Spleen (tissue), 11 donors: ENCODE measurements at regions not wholly inside any gene's neighbourhood (a gene's known extent, or its start where the extent isn't known, plus 50 kb on each side); places are given as distances from the start of the nearest gene placed in this dataset.
"Not testable (repeated sequence)": the region's sequence is repeated elsewhere in the genome, so short reads cannot be mapped to it uniquely, and the experiment has no call there.

ENCODE experiments used
- DNase-seq: peaks from one replicate; pipeline ENCODE4 v3.0.0-alpha.2; 2020
- H3K27ac ChIP-seq, 8 donors: fragments of 200-600 bp; sonication (generic) in 7 of 8; 1 replicate in 4 of 8; 2 replicates in 4 of 8; pipeline versions ENCODE4 v1.5.0 to v1.8.0; 2016 to 2021; ENCODE audit warnings: inconsistent platforms in 4 of 8, mild to moderate bottlenecking in 4 of 8, moderate library complexity in 1 of 8
- H3K27me3 ChIP-seq, 7 donors: fragments of 200-600 bp; sonication (generic) in 6 of 7; replicated peaks in 1 of 7; 1 replicate in 4 of 7; 2 replicates in 3 of 7; pipeline versions ENCODE4 v1.5.0 to v1.8.0; 2016 to 2021; ENCODE audit warnings: inconsistent platforms in 3 of 7, mild to moderate bottlenecking in 1 of 7
- H3K36me3 ChIP-seq, 6 donors: fragments of 200-600 bp; sonication (generic) in 5 of 6; 1 replicate in 4 of 6; 2 replicates in 2 of 6; pipeline versions ENCODE4 v1.5.0 to v1.8.0; 2016 to 2021; ENCODE audit warnings: inconsistent platforms in 2 of 6
- H3K4me1 ChIP-seq, 6 donors: fragments of 200-600 bp; sonication (generic) in 5 of 6; 1 replicate in 3 of 6; 2 replicates in 3 of 6; pipeline versions ENCODE4 v1.5.0 to v1.8.0; 2016 to 2021; ENCODE audit warnings: inconsistent platforms in 3 of 6
- H3K4me3 ChIP-seq, 8 donors: fragments of 200-600 bp; sonication (generic) in 7 of 8; 1 replicate in 4 of 8; 2 replicates in 4 of 8; pipeline versions ENCODE4 v1.5.0 to v1.8.0; 2016 to 2021; ENCODE audit warnings: inconsistent platforms in 4 of 8, mild to moderate bottlenecking in 4 of 8, moderate library complexity in 2 of 8
- H3K9me3 ChIP-seq, 8 donors: fragments of 200-600 bp; sonication (generic) in 7 of 8; 1 replicate in 4 of 8; 2 replicates in 4 of 8; pipeline versions ENCODE4 v1.5.0 to v1.8.0; 2016 to 2021; ENCODE audit warnings: inconsistent platforms in 4 of 8
- POLR2A ChIP-seq, 3 donors: fragments of 450-650 bp; IDR thresholded peaks; one replicate each; pipeline ENCODE4 v1.5.1; 2017; ENCODE audit warnings: antibody characterized with exemption in 3 of 3, mild to moderate bottlenecking in 1 of 3
- POLR2AphosphoS5 ChIP-seq, 3 donors: sonication (generic); formaldehyde crosslinking; IDR thresholded peaks; one replicate each; pipeline ENCODE4 v1.5.1; 2017; ENCODE audit warnings: antibody characterized with exemption in 3 of 3
- WGBS, 5 donors: extraction: QIAGEN DNeasy Blood & Tissue Kit in 3 of 5; methylation state at CpG; one replicate each; pipeline versions ENCODE4 v1.1.5 to v1.1.7; 2013 to 2018; 5-methylcytosine and 5-hydroxymethylcytosine counted together
- intact Hi-C: fragments of 100-400 bp; cut with DNase I; formaldehyde crosslinking; loops from one replicate; pipeline ENCODE4 v1.15.0; 2023; ENCODE audit warnings: low total_unique reads
- TF ChIP-seq, protein P1 (sequence below), 11 experiments: fragments of 200-600 bp in 7 of 11; fragments of 450-650 bp in 4 of 11; sonication (generic) in 4 of 11; IDR thresholded peaks in 8 of 11; conservative IDR thresholded peaks in 3 of 11; 1 replicate in 7 of 11; 2 replicates in 4 of 11; pipeline versions ENCODE4 v1.4.0 to v1.8.0; 2016 to 2021; ENCODE audit warnings: antibody characterized with exemption in 11 of 11, inconsistent platforms in 4 of 11, mild to moderate bottlenecking in 1 of 11
- donor health status: healthy with polysubstance abuse.
- donor health status: DM: no; HTN: no; CAD: no; lungs with moderate emphysema.
- donor health status: DM: no; HTN: no; CAD: no.
- donor health status: Bipolar disorder and iron deficiency.
- donor health status: healthy.
- donor health status: DM: no; HTN: no; CAD: no.
- donor health status: DM: yes; HTN: yes; CAD: no.

DNA sequence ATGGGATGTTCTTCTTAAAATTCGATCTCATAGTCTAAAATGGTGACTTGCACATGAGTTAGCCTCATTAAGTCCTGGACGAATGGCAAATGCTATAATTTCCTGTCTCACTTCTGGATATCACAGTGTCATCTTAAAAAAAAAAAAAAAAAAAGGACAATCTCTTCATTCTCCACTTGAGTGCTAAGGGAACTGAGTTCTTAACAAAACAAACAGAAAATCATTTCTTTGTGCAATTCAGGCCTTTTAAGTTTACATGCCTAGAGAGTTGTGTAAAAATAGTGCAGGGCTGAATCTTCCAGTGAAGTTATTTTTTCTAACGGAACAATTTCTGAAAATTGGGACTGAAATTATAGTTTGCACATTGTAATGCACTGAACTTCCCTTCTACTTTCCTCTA, 122.8 kb upstream of the FAT1 start:
- no peak for DNase-seq
- intact Hi-C loops = no loop called here
- TF ChIP-seq, protein P1, sequence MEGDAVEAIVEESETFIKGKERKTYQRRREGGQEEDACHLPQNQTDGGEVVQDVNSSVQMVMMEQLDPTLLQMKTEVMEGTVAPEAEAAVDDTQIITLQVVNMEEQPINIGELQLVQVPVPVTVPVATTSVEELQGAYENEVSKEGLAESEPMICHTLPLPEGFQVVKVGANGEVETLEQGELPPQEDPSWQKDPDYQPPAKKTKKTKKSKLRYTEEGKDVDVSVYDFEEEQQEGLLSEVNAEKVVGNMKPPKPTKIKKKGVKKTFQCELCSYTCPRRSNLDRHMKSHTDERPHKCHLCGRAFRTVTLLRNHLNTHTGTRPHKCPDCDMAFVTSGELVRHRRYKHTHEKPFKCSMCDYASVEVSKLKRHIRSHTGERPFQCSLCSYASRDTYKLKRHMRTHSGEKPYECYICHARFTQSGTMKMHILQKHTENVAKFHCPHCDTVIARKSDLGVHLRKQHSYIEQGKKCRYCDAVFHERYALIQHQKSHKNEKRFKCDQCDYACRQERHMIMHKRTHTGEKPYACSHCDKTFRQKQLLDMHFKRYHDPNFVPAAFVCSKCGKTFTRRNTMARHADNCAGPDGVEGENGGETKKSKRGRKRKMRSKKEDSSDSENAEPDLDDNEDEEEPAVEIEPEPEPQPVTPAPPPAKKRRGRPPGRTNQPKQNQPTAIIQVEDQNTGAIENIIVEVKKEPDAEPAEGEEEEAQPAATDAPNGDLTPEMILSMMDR (IDR thresholded peaks at IDR 0.05 in 8 of 11, conservative IDR thresholded peaks at IDR 0.05 in 3 of 11) = no peak
- no peak for TF ChIP-seq POLR2AphosphoS5 (IDR thresholded peaks at IDR 0.05)
- no peak for TF ChIP-seq POLR2A (IDR thresholded peaks at IDR 0.05)
- Histone ChIP-seq H3K4me3 (no peak overlapping the region), H3K27ac (no peak overlapping the region), H3K9me3 (peaks cover 0 to 22% (median 15%) of the 10 kb centered on the region in 8 donors), H3K36me3 (no peaks in the 10 kb centered on the region), H3K27me3 (no peaks in the 10 kb centered on the region), H3K4me1 (peaks cover 0 to 6% (median 0%) of the 10 kb centered on the region in 6 donors)
- WGBS, 5 donors = 48 to 67% (median 64%) methylated on average over 3 of the region's 3 CpGs

DNA sequence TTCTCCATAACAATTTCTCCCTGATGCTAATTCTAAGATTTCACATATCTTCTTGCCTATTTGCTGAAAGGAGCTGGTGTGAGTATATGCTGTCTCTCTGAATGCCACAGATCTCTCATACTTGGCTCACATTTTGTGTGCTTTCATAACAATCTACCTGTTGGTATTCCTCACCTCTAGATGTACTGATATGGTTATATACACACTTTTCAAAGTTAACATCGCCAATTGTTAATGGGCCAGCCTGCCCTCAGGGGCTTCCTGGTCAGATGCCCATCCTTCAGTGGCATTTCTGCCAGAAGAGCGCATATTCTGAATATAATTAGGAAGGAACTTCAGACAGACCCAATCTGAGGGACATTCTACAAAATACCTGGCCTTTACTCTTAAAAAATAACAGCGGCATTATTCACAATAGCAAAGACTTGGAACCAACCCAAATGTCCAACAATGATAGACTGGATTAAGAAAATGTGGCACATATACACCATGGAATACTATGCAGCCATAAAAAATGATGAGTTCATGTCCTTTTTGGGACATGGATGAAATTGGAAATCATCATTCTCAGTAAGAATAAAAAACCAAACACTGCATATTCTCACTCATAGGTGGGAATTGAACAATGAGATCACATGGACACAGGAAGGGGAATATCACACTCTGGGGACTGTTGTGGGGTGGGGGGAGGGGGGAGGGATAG, 123.9 kb upstream of the FAT1 start:
- H3K4me3 ChIP-seq, H3K27me3 ChIP-seq, H3K4me1 ChIP-seq, DNase-seq, intact Hi-C loops, H3K36me3 ChIP-seq, H3K27ac ChIP-seq: not testable (repeated sequence)
- peaks cover 0 to 22% (median 18%) of the 10 kb centered on the region in 8 donors for H3K9me3 ChIP-seq
- 87 to 95% (median 92%) methylated on average over 3 of the region's 3 CpGs for WGBS, 5 donors

DNA sequence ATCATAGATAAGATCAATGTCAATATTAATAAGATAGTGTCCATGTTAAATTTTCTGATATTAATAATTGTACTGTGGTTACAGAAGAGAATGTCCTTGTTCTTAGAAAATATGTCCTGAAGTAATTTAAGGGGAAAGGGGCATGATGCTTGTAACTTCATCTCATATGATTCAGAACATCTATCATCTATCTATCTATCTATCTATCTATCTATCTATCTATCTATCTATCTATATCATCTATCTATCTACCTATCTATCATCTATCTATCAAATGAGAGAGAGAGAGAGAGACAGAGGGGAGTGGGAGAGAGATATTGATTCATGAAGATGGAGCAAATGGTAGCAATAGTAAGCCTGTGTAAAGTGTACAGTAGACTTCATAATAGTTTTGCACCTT, 124.8 kb upstream of the FAT1 start:
- Histone ChIP-seq H3K4me3 (no peak overlapping the region), H3K9me3 (peaks cover 0 to 22% (median 17%) of the 10 kb centered on the region in 8 donors), H3K36me3 (no peaks in the 10 kb centered on the region), H3K27me3 (no peaks in the 10 kb centered on the region), H3K4me1 (peaks cover 0 to 6% (median 0%) of the 10 kb centered on the region in 6 donors), H3K27ac (no peak overlapping the region)
- TF ChIP-seq POLR2A (IDR thresholded peaks at IDR 0.05) (no peak), POLR2AphosphoS5 (IDR thresholded peaks at IDR 0.05) (no peak)
- TF ChIP-seq, protein P1 (IDR thresholded peaks at IDR 0.05 in 8 of 11, conservative IDR thresholded peaks at IDR 0.05 in 3 of 11) = no peak
- intact Hi-C loops = no loop called here
- no peak for DNase-seq

DNA sequence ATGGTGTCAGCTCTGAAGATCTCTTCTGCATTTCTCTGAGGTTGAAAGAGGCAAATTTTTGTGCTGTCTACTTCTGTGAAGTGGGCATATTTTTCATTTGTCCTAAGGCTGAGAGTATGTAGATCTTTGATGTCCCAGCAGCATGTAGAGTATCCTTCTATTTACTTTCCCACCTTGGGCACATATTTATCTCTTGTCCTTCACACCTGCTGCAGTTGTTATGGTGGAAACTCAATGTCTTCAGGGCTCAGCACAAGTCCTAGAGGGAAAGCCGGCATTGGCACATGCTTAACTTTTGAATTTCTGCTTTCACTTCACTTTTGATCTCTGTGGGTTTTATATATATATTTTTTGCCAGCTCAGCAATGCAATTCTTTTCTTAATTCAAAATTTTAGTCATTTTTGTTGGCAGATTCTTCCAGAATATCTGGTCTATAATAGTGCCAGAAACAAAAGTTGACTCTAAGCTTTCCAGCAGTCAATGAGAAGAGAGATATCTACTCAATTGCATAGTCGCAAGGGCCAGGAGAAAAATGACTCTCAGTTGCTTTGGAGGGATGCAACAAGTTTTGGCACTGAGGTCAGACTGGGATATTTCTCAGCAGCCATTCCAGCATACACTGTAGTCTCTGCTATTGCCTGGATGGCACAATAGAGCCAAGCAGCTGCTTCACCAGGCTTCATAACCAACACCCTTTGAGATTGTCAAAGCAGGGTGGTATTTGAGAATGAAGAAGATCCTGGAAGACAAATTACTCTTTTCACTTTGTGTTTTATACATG, 127.8 kb upstream of the FAT1 start:
- Histone ChIP-seq H3K36me3 (no peaks in the 10 kb centered on the region), H3K9me3 (peaks cover 0 to 22% (median 16%) of the 10 kb centered on the region in 8 donors), H3K4me1 (no peaks in the 10 kb centered on the region), H3K4me3 (no peak overlapping the region), H3K27me3 (no peaks in the 10 kb centered on the region), H3K27ac (no peak overlapping the region)
- DNase-seq = no peak
- TF ChIP-seq, protein P1 (IDR thresholded peaks at IDR 0.05 in 8 of 11, conservative IDR thresholded peaks at IDR 0.05 in 3 of 11) = no peak
- TF ChIP-seq POLR2AphosphoS5 (IDR thresholded peaks at IDR 0.05) (no peak), POLR2A (IDR thresholded peaks at IDR 0.05) (no peak)
- intact Hi-C loops = no loop called here
- WGBS, 5 donors = 75 to 91% (median 87%) methylated on average over 2 of the region's 2 CpGs
